Activated CD4-positive, alpha-beta T cell treated with anti-CD3 and anti-CD28 coated beads, Interleukin-2, Interleukin-6, amounts not matched to agents 100 ng/mL and 50 ng/mL, durations not matched to agents 16 hours and 8 hours (primary cell): ENCODE measurements at regions not wholly inside any gene's neighbourhood (a gene's known extent, or its start where the extent isn't known, plus 50 kb on each side); places are given as distances from the start of the nearest gene placed in this dataset.
A peak's percentile ranks its signal among the peaks of the same experiment; 100 is the strongest.
"Not testable (repeated sequence)": the region's sequence is repeated elsewhere in the genome, so short reads cannot be mapped to it uniquely, and the experiment has no call there.

Source experiments
- DNase-seq: peaks from one replicate; pipeline ENCODE4 v3.0.0-alpha.2; 2020

- DNase-seq: no peak
Measured at GRCh38 chr1:96222701-96223100, 498.9 kb upstream of the PTBP2 start.

DNA sequence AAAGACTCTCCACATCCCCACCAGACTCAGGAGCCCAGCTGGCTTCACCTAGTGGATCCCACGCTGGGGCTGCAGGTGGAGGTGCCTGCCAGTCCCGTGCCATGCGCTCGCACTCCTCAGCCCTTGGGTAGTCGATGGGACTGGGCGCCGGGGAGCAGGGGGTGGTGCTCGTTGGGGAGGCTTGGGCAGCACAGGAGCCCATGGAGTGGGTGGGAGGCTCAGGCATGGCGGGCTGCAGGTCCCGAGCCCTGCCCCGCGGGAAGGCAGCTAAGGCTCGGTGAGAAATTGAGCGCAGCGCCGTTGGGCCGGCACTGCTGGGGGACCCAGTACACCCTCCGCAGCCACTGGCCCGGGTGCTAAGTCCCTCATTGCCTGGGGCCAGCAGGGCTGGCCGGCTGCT, 497.4 kb upstream of the PTBP2 start:
- DNase-seq: not testable (repeated sequence)

GRCh38 chr1:96233422-96233821, 488.2 kb upstream of the PTBP2 start:
- no peak for DNase-seq

GRCh38 chr1:96234299-96234698, 487.3 kb upstream of the PTBP2 start:
- DNase-seq: no peak

DNA sequence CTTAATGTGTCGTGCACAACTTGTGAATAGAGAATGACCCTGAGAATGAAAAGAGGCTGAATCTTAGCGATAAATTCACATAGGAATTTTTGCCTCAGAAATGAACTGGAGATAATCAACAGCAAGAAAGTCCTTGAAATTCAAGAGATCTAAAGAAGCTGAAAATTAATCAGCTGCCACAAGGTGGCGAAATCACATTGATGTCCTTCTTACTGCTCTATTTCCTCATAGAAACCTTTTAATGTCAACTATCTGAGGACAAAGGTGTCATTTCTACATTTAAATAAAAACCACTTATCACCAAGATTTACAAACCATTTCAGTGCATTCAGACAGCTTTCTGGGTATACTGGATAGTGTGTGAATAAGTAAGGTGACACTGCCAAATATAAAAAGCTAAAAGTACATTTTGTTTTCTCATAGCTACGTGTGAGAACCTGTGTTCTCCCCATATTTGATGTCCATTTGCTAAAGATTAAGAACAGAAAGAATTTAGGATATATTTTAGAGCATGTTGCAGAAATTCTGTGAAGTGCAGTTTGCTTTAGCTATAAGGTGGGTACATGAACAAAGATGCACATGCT, 485.3 kb upstream of the PTBP2 start:
- peak; percentile 16 for DNase-seq

DNA sequence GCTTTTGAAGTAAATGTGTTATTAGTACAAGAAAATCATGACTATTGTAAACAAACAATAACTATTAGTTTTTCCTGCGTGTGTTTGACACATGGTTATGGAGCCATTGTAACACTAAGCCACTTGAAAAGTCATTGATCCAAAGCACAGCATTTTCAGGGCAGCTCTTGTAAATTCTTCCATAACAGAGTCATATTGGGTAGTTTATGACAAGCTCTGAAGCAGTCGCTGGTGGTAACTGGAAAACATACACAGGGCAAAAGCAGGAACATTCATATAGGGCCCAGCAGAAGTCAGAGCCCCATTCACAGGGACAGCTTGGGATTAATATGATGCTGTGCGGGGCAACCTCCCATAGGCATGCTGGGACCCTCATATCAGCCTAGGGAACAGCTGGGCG, 483.2 kb upstream of the PTBP2 start:
- DNase-seq: no peak

- no peak for DNase-seq
Measured at GRCh38 chr1:96240438-96240837, 481.1 kb upstream of the PTBP2 start.

- DNase-seq: no peak
Measured at GRCh38 chr1:96253246-96254035, 468.1 kb upstream of the PTBP2 start.

DNA sequence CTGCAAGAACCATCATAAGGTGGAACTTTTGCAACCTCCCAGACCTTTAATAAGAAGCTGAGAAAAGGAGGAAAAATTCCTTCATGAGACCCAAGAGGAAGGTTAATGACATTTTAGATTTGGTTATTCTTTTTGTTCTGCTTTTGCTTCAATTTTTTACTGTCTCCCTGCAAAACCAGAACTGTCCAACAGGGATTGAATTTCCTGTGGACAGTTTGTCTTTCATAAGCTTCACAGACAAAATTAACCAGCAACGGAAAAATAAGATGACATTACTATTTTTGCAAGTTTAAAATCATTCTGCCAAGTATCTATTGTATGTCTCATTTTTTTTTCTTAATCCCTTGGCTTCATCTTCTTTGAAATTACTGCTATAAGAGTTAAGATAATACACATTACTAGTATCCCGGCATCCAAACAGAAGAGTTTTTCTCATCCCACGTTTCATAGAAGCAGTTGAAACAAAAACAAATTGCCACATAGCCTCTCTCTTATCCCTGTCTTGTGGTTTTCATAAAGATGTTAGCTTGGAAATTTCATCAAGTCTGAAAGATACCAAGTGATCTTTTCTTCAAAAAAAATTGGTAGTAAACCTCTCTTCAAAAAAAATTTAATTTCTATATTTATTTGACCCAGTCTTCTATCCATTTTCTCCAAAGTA, 465.3 kb upstream of the PTBP2 start:
- no peak for DNase-seq

- DNase-seq: no peak
Measured at GRCh38 chr1:96259399-96259798, 462.2 kb upstream of the PTBP2 start.

GRCh38 chr1:96281491-96281890, 440.1 kb upstream of the PTBP2 start:
- no peak for DNase-seq

GRCh38 chr1:96290033-96290432, 431.6 kb upstream of the PTBP2 start:
- no peak for DNase-seq

GRCh38 chr1:96290801-96291200, 430.8 kb upstream of the PTBP2 start:
- DNase-seq: no peak

- no peak for DNase-seq
Measured at GRCh38 chr1:96291468-96291867, 430.1 kb upstream of the PTBP2 start.

- DNase-seq: no peak
Measured at GRCh38 chr1:96292141-96292540, 429.4 kb upstream of the PTBP2 start.

- no peak for DNase-seq
Measured at GRCh38 chr1:96296991-96297390, 424.6 kb upstream of the PTBP2 start.

- DNase-seq: no peak
Measured at GRCh38 chr1:96306809-96307560, 414.6 kb upstream of the PTBP2 start.

DNA sequence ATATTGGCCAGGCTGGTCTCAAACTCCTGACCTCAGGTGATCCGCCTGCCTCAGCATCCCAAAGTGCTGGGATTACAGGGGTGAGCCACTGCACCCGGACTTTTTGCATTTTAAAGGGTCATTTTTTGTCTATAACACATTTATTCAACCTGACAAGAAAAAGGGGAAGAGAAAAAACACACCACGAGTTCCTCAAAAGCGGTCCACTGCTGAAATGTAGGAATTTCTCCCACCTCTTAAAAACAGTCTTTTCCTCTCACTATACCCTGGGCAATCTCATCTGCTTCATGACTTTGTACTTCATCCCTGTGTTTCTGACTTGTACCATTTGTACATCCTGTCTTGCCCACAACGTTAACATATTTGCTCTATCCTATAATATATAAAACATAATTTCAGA, 413.3 kb upstream of the PTBP2 start:
- no peak for DNase-seq

DNA sequence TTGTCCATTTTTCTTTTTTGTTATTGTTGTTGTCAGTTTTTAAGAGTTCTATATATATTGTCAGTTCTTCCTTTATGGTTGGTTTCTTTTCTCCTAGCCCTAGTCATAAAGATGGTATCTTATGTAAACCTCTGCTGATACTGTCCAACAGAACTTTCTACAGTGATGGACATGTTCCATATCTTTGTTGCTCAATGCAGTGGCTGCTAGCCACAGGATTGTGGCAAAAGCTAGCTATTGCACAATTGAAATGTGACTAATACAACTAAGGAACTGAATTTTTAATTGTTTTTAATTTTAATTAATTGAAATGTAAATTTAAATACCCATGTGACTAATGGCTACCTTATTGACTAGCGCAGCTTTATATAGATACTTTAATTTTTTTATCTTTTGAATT, 411.8 kb upstream of the PTBP2 start:
- DNase-seq: no peak

GRCh38 chr1:96313216-96313615, 408.4 kb upstream of the PTBP2 start:
- DNase-seq: no peak

- DNase-seq: no peak
Measured at GRCh38 chr1:96329121-96329520, 392.5 kb upstream of the PTBP2 start.

DNA sequence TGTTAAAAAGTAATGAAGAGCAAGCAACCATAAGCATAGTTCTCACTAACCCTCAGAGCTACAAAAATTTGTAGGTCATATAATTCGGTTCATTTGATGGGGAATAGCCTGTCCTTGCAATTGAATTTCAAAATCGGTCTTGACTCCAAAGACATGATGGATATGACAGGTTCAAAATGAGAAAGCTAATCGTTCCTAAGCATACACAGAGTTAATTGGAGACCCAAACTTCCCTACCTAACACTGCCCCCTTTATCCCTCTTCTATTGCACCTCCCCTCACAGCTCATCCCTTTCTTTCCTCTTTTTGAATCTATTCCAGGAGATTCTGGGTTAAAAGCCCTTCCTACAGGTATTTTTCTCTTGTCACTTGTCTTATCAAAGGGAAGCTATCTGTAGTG, 390.0 kb upstream of the PTBP2 start:
- no peak for DNase-seq

- no peak for DNase-seq
Measured at GRCh38 chr1:96333522-96334235, 387.9 kb upstream of the PTBP2 start.
